ENCODE measurements at regions not wholly inside any gene's neighbourhood (a gene's known extent, or its start where the extent isn't known, plus 50 kb on each side); places are given as distances from the start of the nearest gene placed in this dataset.

DNA sequence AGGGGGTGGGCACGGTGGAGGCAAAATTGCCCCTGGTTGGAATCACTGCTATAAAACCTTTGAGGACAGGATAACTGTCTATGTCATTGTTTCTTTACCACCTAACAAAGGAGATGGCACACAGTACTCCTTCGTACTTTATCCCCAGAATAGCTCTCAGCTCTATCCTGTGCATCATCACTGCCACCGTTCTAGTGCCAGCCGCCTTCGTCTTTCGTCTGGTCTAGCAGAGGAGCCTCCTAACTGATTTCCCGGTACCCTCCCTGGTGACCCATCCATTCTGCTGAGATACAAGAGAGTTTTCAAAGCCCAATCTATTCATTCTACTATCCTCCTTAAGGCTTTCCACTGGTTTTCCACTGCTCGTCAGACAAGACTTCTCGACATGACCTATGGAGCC lies 67.9 kb upstream of the PRICKLE2 start:
- H3K9me3 ChIP-seq (replicated peaks; ENCODE audit: control insufficient read depth, insufficient read depth, low read depth, low read length) = no peaks in the 10 kb centered on the region
- no peak overlapping the region for H2AFZ ChIP-seq (ENCODE audit: low read depth, low read length)
- H3K27me3 ChIP-seq (ENCODE audit: control insufficient read depth in 2 of 2, insufficient read depth in 2 of 2, low read length in 2 of 2) = no peaks in the 10 kb centered on the region
- CTCF ChIA-PET (ENCODE audit: low intra/inter-chr PET ratio) = no interaction called here
- no peak overlapping the region for H3K4me3 ChIP-seq
- H3K27ac ChIP-seq (ENCODE audit: extremely low read depth, low read depth, low read length) = no peak overlapping the region
- H3K9ac ChIP-seq (ENCODE audit: insufficient read depth in 1 of 2, low read depth in 2 of 2, low read length in 2 of 2) = no peak overlapping the region
- no TSS peak for BruUV-seq (replicated peaks)
- WGBS (ENCODE audit: insufficient coverage, low coverage, missing lambda C conversion rate) = 0% methylated on average over 9 of the region's 9 CpGs
- no peak for DNase-seq (ENCODE audit: extremely low read depth in 1 of 4, low spot score in 3 of 4)
- intact Hi-C loops (cut with micrococcal nuclease) = no loop called here
- H3K4me2 ChIP-seq (ENCODE audit: insufficient read depth, low read length) = no peak overlapping the region
- no peaks in the 10 kb centered on the region for H3K4me1 ChIP-seq (replicated peaks in 1 of 2; ENCODE audit: control insufficient read depth in 2 of 2, insufficient read depth in 2 of 2, low read length in 2 of 2)
- H4K20me1 ChIP-seq (replicated peaks; ENCODE audit: control insufficient read depth, insufficient read depth, low read length) = no peaks in the 10 kb centered on the region
- no peak for TF ChIP-seq POLR3G (IDR thresholded peaks at IDR 0.05; ENCODE audit: extremely low read depth, insufficient read length, insufficient replicate concordance)
- TF ChIP-seq POLR2H (tag; IDR thresholded peaks at IDR 0.05; ENCODE audit: low read depth) = no peak
- no peak for TF ChIP-seq U2AF2 (optimal IDR thresholded peaks at IDR 0.05; ENCODE audit: low read depth, low read length)
- in situ Hi-C loops (cut with MboI) = no loop called here
- H3K9me1 ChIP-seq (ENCODE audit: control insufficient read depth, insufficient read depth, low read length) = no peaks in the 10 kb centered on the region
- FAIRE-seq = no peak
- no peaks in the 10 kb centered on the region for H3K79me2 ChIP-seq (ENCODE audit: control insufficient read depth, insufficient read depth, low read length)
- no peaks in the 10 kb centered on the region for H3K36me3 ChIP-seq (ENCODE audit: control insufficient read depth, insufficient read depth, low read length)
- POLR2A ChIA-PET = no interaction called here
- no peak for ATAC-seq

GRCh38 chr3:64291956-64292355 lies 66.7 kb upstream of the PRICKLE2 start:
- DNase-seq (ENCODE audit: extremely low read depth in 1 of 4, low spot score in 3 of 4) (no peak), ATAC-seq (no peak), FAIRE-seq (no peak)
- no peak overlapping the region for H3K4me3 ChIP-seq
- no peak overlapping the region for H3K9ac ChIP-seq (ENCODE audit: insufficient read depth in 1 of 2, low read depth in 2 of 2, low read length in 2 of 2)
- H4K20me1 ChIP-seq (replicated peaks; ENCODE audit: control insufficient read depth, insufficient read depth, low read length) = no peaks in the 10 kb centered on the region
- POLR2A ChIA-PET = no interaction called here
- H3K4me2 ChIP-seq (ENCODE audit: insufficient read depth, low read length) = no peak overlapping the region
- H3K36me3 ChIP-seq (ENCODE audit: control insufficient read depth, insufficient read depth, low read length) = no peaks in the 10 kb centered on the region
- TF ChIP-seq ZNF668 (CRISPR knock-in tag; IDR thresholded peaks at IDR 0.05) (no peak), BCL6 (CRISPR knock-in tag; IDR thresholded peaks at IDR 0.05) (no peak), KDM2B (CRISPR knock-in tag; IDR thresholded peaks at IDR 0.05) (no peak)
- TF ChIP-seq, protein P1, sequence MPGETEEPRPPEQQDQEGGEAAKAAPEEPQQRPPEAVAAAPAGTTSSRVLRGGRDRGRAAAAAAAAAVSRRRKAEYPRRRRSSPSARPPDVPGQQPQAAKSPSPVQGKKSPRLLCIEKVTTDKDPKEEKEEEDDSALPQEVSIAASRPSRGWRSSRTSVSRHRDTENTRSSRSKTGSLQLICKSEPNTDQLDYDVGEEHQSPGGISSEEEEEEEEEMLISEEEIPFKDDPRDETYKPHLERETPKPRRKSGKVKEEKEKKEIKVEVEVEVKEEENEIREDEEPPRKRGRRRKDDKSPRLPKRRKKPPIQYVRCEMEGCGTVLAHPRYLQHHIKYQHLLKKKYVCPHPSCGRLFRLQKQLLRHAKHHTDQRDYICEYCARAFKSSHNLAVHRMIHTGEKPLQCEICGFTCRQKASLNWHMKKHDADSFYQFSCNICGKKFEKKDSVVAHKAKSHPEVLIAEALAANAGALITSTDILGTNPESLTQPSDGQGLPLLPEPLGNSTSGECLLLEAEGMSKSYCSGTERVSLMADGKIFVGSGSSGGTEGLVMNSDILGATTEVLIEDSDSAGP (CRISPR knock-in tag; IDR thresholded peaks at IDR 0.05) = no peak
- TF ChIP-seq, protein P2, sequence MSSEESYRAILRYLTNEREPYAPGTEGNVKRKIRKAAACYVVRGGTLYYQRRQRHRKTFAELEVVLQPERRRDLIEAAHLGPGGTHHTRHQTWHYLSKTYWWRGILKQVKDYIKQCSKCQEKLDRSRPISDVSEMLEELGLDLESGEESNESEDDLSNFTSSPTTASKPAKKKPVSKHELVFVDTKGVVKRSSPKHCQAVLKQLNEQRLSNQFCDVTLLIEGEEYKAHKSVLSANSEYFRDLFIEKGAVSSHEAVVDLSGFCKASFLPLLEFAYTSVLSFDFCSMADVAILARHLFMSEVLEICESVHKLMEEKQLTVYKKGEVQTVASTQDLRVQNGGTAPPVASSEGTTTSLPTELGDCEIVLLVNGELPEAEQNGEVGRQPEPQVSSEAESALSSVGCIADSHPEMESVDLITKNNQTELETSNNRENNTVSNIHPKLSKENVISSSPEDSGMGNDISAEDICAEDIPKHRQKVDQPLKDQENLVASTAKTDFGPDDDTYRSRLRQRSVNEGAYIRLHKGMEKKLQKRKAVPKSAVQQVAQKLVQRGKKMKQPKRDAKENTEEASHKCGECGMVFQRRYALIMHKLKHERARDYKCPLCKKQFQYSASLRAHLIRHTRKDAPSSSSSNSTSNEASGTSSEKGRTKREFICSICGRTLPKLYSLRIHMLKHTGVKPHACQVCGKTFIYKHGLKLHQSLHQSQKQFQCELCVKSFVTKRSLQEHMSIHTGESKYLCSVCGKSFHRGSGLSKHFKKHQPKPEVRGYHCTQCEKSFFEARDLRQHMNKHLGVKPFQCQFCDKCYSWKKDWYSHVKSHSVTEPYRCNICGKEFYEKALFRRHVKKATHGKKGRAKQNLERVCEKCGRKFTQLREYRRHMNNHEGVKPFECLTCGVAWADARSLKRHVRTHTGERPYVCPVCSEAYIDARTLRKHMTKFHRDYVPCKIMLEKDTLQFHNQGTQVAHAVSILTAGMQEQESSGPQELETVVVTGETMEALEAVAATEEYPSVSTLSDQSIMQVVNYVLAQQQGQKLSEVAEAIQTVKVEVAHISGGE (CRISPR knock-in tag; IDR thresholded peaks at IDR 0.05) = 0 out of 6 replicates have a peak, but pooled peaks of 1 of the 3 experiments have one; percentile 43
- no TSS peak for BruUV-seq (replicated peaks)
- intact Hi-C loops (cut with micrococcal nuclease) = no loop called here
- in situ Hi-C loops (cut with MboI) = no loop called here
- H3K9me1 ChIP-seq (ENCODE audit: control insufficient read depth, insufficient read depth, low read length) = no peaks in the 10 kb centered on the region
- no peaks in the 10 kb centered on the region for H3K9me3 ChIP-seq (replicated peaks; ENCODE audit: control insufficient read depth, insufficient read depth, low read depth, low read length)
- 0% methylated on average over 4 of the region's 4 CpGs for WGBS (ENCODE audit: insufficient coverage, low coverage, missing lambda C conversion rate)
- H2AFZ ChIP-seq (ENCODE audit: low read depth, low read length) = no peak overlapping the region
- H3K27ac ChIP-seq (ENCODE audit: extremely low read depth, low read depth, low read length) = no peak overlapping the region
- no peaks in the 10 kb centered on the region for H3K4me1 ChIP-seq (replicated peaks in 1 of 2; ENCODE audit: control insufficient read depth in 2 of 2, insufficient read depth in 2 of 2, low read length in 2 of 2)
- no peaks in the 10 kb centered on the region for H3K27me3 ChIP-seq (ENCODE audit: control insufficient read depth in 2 of 2, insufficient read depth in 2 of 2, low read length in 2 of 2)
- no peaks in the 10 kb centered on the region for H3K79me2 ChIP-seq (ENCODE audit: control insufficient read depth, insufficient read depth, low read length)
- CTCF ChIA-PET (ENCODE audit: low intra/inter-chr PET ratio) = no interaction called here
